GM12878 (cell line): ENCODE measurements at regions not wholly inside any gene's neighbourhood (a gene's known extent, or its start where the extent isn't known, plus 50 kb on each side); places are given as distances from the start of the nearest gene placed in this dataset.

Experiments
- ATAC-seq: fragments of 200-7000 bp; cut with Tn5 transposase; 3 replicates; pipeline ENCODE4 v1.9.1; 2020; ENCODE audit warnings: mild to moderate bottlenecking, moderate library complexity
- BruUV-seq: library from RNA; stranded (reverse); fragments of 400-500 nt; replicated peaks from 2 replicates; lab custom pipeline; 2021; lab: Mats Ljungman, UMichigan
- CTCF ChIA-PET: fragments of 300-600 bp; sonication (Branson Sonifier 250); formaldehyde crosslinking; extraction: SDS; loops from one replicate; lab custom pipeline; 2021; ENCODE audit warnings: inconsistent platforms; lab: Yijun Ruan, JAX
- POLR2A ChIA-PET: fragments of 350-600 bp; formaldehyde crosslinking; extraction: SDS; loops from one replicate; lab custom pipeline; 2021; ENCODE audit warnings: inconsistent platforms; lab: Charles Lee
- RAD21 ChIA-PET: fragments of 300-600 bp; sonication (Branson Sonifier 250); formaldehyde crosslinking; loops from one replicate; lab custom pipeline; 2023; ENCODE audit warnings: antibody characterized with exemption; ENCODE audit not compliant: unreplicated experiment; lab: Charles Lee
- SMC1A ChIA-PET: fragments of 300-600 bp; sonication (Branson Sonifier 250); formaldehyde crosslinking; loops from one replicate; lab custom pipeline; 2023; ENCODE audit not compliant: unreplicated experiment, uncharacterized antibody; lab: Charles Lee
- DNase-seq: peaks from one replicate; pipeline ENCODE4 v3.0.0-alpha.2; 2011; ENCODE audit warnings: low read depth, low spot score
- FAIRE-seq: peaks from 3 replicates; lab custom pipeline; 2011; peaks lifted over from hg19 to GRCh38; lab: Jason Lieb, UNC
- H2AFZ ChIP-seq: 2 replicates; pipeline ENCODE4 v1.6.0; 2011; ENCODE audit warnings: low read depth, low read length, control low read depth; ENCODE audit not compliant: control insufficient read depth
- H3K27ac ChIP-seq: 2 replicates; pipeline ENCODE4 v1.5.1; 2011; ENCODE audit warnings: control low read depth; ENCODE audit not compliant: control insufficient read depth, insufficient read depth
- H3K27me3 ChIP-seq, 2 experiments: replicated peaks in 1 of 2; 2 replicates each; pipeline versions ENCODE4 v1.6.0 to v1.6.1; 2011; ENCODE audit warnings: low read length in 1 of 2; ENCODE audit not compliant: control insufficient read depth in 2 of 2, insufficient read depth in 2 of 2
- H3K36me3 ChIP-seq, 2 experiments: 2 replicates each; pipeline ENCODE4 v1.5.1; 2011; ENCODE audit warnings: low read length in 1 of 2; ENCODE audit not compliant: control insufficient read depth in 2 of 2, insufficient read depth in 2 of 2
- H3K4me1 ChIP-seq: 2 replicates; pipeline ENCODE4 v1.6.1; 2011; ENCODE audit warnings: mild to moderate bottlenecking, low read length, moderate library complexity, mixed read lengths; ENCODE audit not compliant: control insufficient read depth, insufficient read depth
- H3K4me2 ChIP-seq: 2 replicates; pipeline ENCODE4 v1.6.0; 2011; ENCODE audit warnings: control low read depth; ENCODE audit not compliant: control insufficient read depth, insufficient read depth
- H3K4me3 ChIP-seq: fragments of 200-600 bp; sonication (generic); 2 replicates; pipeline ENCODE4 v1.5.1; 2016
- H3K79me2 ChIP-seq: 2 replicates; pipeline ENCODE4 v1.6.0; 2011; ENCODE audit warnings: low read length; ENCODE audit not compliant: control insufficient read depth, insufficient read depth
- H3K9ac ChIP-seq: 2 replicates; pipeline ENCODE4 v1.8.0; 2011; ENCODE audit warnings: low read length, control low read depth, mixed read lengths; ENCODE audit not compliant: control insufficient read depth, insufficient read depth
- H3K9me3 ChIP-seq: replicated peaks from 3 replicates; pipeline ENCODE4 v1.5.1; 2011; ENCODE audit warnings: mild to moderate bottlenecking, low read length; ENCODE audit not compliant: control insufficient read depth, insufficient read depth
- H4K20me1 ChIP-seq: 2 replicates; pipeline ENCODE4 v1.6.0; 2011; ENCODE audit not compliant: control insufficient read depth, insufficient read depth
- ATF2 ChIP-seq: IDR thresholded peaks from 2 replicates; pipeline ENCODE4 v1.6.1; 2012; ENCODE audit warnings: low read length, inconsistent platforms
- JUND ChIP-seq: IDR thresholded peaks from 2 replicates; pipeline ENCODE4 v1.6.1; 2012; ENCODE audit warnings: low read depth, mild to moderate bottlenecking, low read length, improper control_type of control experiment, moderate library complexity
- MEF2B ChIP-seq: fragments of 450-650 bp; IDR thresholded peaks from 2 replicates; pipeline ENCODE4 v1.6.1; 2018; ENCODE audit warnings: mild to moderate bottlenecking, moderate library complexity; ENCODE audit not compliant: partially characterized antibody, poor library complexity, severe bottlenecking
- PBX3 ChIP-seq: IDR thresholded peaks from 2 replicates; pipeline ENCODE4 v1.6.1; 2011; ENCODE audit warnings: mild to moderate bottlenecking, low read depth, low read length, moderate library complexity; ENCODE audit not compliant: insufficient replicate concordance
- SPI1 ChIP-seq: IDR thresholded peaks from 2 replicates; pipeline ENCODE4 v1.6.1; 2011; ENCODE audit warnings: low read depth, mild to moderate bottlenecking, low read length, moderate library complexity, borderline replicate concordance; ENCODE audit not compliant: insufficient read depth
- TAF1 ChIP-seq: IDR thresholded peaks from 2 replicates; pipeline ENCODE4 v1.6.1; 2011; ENCODE audit warnings: mild to moderate bottlenecking, low read depth, low read length, borderline replicate concordance
- ZBTB33 ChIP-seq: fragments of 450-650 bp; IDR thresholded peaks from 2 replicates; pipeline ENCODE4 v1.6.1; 2017; ENCODE audit warnings: mild to moderate bottlenecking
- ZBTB4 ChIP-seq: fragments of 450-650 bp; formaldehyde crosslinking; IDR thresholded peaks from 2 replicates; pipeline ENCODE4 v1.4.0; 2022; ENCODE audit warnings: mild to moderate bottlenecking, moderate library complexity
- ZNF274 ChIP-seq: IDR thresholded peaks from one replicate; pipeline ENCODE4 v1.8.0; 2011; ENCODE audit not compliant: insufficient read length, insufficient read depth
- whole genome bisulfite sequencing: methylation state at CpG from one replicate; pipeline ENCODE4 v1.1.6; 2016; ENCODE audit warnings: low lambda C conversion rate; ENCODE audit not compliant: insufficient replicate concordance, insufficient coverage; ENCODE audit errors: missing lambda C conversion rate; 5-methylcytosine and 5-hydroxymethylcytosine counted together
- in situ Hi-C: fragments of 300-500 bp; cut with MboI; formaldehyde crosslinking; loops from 9 replicates; pipeline ENCODE4 v1.14.3; 2018; ENCODE audit warnings: mixed read lengths
- intact Hi-C: fragments of 100-400 bp; cut with micrococcal nuclease; formaldehyde crosslinking; loops from one replicate; pipeline ENCODE4 v1.14.2; 2022; ENCODE audit not compliant: unreplicated experiment

GRCh38 chr5:13217636-13218035, 726.9 kb downstream of the DNAH5 start:
- RAD21 ChIA-PET, result no interaction called here
- WGBS, result 17% methylated on average over 2 of the region's 2 CpGs
- intact Hi-C loops, result no loop called here
- BruUV-seq, result no TSS peak
- H3K4me3 ChIP-seq, result no peak overlapping the region
- no peak overlapping the region for H2AFZ ChIP-seq
- H3K4me2 ChIP-seq, result no peak overlapping the region
- POLR2A ChIA-PET, result no interaction called here
- no peak for ATAC-seq
- no peak for DNase-seq
- H3K9me3 ChIP-seq, result no peaks in the 10 kb centered on the region
- H3K36me3 ChIP-seq, result no peaks in the 10 kb centered on the region
- H3K79me2 ChIP-seq, result no peaks in the 10 kb centered on the region
- FAIRE-seq, result no peak
- H4K20me1 ChIP-seq, result no peaks in the 10 kb centered on the region
- H3K27me3 ChIP-seq, result no peaks in the 10 kb centered on the region
- TF ChIP-seq TAF1 (no peak), MEF2B (no peak), JUND (no peak), ZBTB33 (no peak), PBX3 (no peak), ZNF274 (no peak), SPI1 (no peak), ATF2 (no peak), ZBTB4 (CRISPR knock-in tag) (no peak)
- TF ChIP-seq, all 136 proteins: peak for 0
- ChIA-PET SMC1A (no interaction called here), CTCF (interaction anchor here (0.7 kb wide), 1 partner anchor 474 kb away, joined by 3 read pairs; no protein-coding TSS in a partner anchor)
- no peak overlapping the region for H3K27ac ChIP-seq
- no peak overlapping the region for H3K9ac ChIP-seq
- in situ Hi-C loops, result no loop called here
- no peaks in the 10 kb centered on the region for H3K4me1 ChIP-seq
